OCI-LY7 (cell line): ENCODE measurements at regions not wholly inside any gene's neighbourhood (a gene's known extent, or its start where the extent isn't known, plus 50 kb on each side); places are given as distances from the start of the nearest gene placed in this dataset.

Experiments used
- EZH2phosphoT487 ChIP-seq: fragments of 200-600 bp; sonication (generic); IDR thresholded peaks from 2 replicates; pipeline ENCODE4 v1.6.1; 2018; ENCODE audit warnings: low read depth, borderline replicate concordance, mild to moderate bottlenecking, mixed run types, antibody characterized with exemption, low read length, moderate library complexity, mixed read lengths
- TF ChIP-seq, protein P1 (sequence below): fragments of 200-600 bp; sonication (generic); conservative IDR thresholded peaks from 2 replicates; pipeline ENCODE4 v1.5.1; 2014; ENCODE audit warnings: mild to moderate bottlenecking, antibody characterized with exemption, low read length, moderate library complexity, mixed read lengths

DNA sequence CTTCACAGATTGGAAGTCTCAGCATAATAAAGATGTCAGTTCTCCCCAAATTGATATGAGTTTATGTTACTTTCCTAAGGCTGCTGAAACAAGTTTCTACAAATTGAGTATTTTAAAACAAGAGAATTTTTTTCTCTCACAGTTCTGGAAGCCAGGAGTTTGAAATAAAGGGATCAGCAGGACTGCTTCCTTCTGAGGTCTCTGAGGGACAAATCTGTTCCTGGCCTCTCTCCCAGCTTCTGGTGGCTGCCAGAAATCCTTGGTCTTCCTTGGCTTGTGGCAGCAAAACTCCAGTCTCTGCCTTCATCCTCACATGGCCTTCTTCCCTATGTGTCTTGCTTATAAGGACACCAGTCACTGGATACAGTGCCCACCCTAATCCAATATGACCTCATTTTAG, 136.1 kb downstream of the TFAP2A start:
- TF ChIP-seq, protein P1, sequence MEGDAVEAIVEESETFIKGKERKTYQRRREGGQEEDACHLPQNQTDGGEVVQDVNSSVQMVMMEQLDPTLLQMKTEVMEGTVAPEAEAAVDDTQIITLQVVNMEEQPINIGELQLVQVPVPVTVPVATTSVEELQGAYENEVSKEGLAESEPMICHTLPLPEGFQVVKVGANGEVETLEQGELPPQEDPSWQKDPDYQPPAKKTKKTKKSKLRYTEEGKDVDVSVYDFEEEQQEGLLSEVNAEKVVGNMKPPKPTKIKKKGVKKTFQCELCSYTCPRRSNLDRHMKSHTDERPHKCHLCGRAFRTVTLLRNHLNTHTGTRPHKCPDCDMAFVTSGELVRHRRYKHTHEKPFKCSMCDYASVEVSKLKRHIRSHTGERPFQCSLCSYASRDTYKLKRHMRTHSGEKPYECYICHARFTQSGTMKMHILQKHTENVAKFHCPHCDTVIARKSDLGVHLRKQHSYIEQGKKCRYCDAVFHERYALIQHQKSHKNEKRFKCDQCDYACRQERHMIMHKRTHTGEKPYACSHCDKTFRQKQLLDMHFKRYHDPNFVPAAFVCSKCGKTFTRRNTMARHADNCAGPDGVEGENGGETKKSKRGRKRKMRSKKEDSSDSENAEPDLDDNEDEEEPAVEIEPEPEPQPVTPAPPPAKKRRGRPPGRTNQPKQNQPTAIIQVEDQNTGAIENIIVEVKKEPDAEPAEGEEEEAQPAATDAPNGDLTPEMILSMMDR, result no peak
- TF ChIP-seq EZH2phosphoT487, result no peak
